ENCODE measurements at regions not wholly inside any gene's neighbourhood (a gene's known extent, or its start where the extent isn't known, plus 50 kb on each side); places are given as distances from the start of the nearest gene placed in this dataset.
A peak's percentile ranks its signal among the peaks of the same experiment; 100 is the strongest.
"Not testable (repeated sequence)": the region's sequence is repeated elsewhere in the genome, so short reads cannot be mapped to it uniquely, and the experiment has no call there.

DNA sequence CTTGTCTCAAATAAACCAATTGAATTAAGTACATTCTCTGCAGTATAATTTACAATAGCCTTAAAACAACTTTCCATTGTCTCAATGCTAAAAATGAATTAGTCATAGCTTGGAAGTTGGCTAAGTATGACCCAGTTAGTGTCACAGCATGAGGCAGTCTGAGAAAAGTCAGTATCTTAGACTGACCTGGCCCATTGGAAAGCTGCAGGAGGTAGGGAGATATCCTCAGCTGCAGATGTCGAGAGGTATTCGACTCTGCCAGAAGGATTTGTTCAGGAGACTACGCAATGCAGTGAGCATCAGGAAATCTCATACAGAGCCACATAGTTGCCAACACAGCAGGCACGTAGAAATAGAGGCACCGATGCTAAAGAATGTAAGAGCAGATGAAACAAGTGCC, 350.9 kb upstream of the NRSN1 start:
- TF ChIP-seq, protein P1, sequence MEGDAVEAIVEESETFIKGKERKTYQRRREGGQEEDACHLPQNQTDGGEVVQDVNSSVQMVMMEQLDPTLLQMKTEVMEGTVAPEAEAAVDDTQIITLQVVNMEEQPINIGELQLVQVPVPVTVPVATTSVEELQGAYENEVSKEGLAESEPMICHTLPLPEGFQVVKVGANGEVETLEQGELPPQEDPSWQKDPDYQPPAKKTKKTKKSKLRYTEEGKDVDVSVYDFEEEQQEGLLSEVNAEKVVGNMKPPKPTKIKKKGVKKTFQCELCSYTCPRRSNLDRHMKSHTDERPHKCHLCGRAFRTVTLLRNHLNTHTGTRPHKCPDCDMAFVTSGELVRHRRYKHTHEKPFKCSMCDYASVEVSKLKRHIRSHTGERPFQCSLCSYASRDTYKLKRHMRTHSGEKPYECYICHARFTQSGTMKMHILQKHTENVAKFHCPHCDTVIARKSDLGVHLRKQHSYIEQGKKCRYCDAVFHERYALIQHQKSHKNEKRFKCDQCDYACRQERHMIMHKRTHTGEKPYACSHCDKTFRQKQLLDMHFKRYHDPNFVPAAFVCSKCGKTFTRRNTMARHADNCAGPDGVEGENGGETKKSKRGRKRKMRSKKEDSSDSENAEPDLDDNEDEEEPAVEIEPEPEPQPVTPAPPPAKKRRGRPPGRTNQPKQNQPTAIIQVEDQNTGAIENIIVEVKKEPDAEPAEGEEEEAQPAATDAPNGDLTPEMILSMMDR (IDR thresholded peaks at IDR 0.05; ENCODE audit: low read depth, low read length, missing control alignments) = no peak
- in situ Hi-C loops (cut with HindIII; ENCODE audit: low pct_ligation_motif_present, low sequenced_read_pairs) = no loop called here

DNA sequence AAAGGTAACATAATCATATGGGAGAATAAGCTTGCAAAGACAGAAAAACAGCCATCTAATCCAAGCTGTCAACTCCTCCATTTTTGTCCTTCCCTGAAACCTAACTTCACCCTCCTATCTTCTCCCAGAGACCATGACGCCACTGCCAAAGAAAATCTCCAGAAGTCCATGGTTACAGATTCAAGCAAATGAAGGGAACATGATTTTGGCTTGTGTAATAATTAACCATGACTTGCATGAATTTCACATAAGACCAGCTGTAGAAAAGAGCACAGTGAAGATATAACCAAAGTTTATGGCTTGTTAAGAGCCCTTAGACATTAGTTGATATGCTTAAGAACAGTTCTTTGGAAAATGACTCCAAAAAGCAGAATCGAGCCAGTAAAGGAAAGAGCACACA, 342.1 kb upstream of the NRSN1 start:
- DNase-seq = no peak
- no peak overlapping the region for H3K4me3 ChIP-seq (ENCODE audit: low read depth, low read length)
- TF ChIP-seq, protein P1 (IDR thresholded peaks at IDR 0.05; ENCODE audit: low read depth, low read length, missing control alignments) = no peak
- in situ Hi-C loops (cut with HindIII; ENCODE audit: low pct_ligation_motif_present, low sequenced_read_pairs) = no loop called here
- no peak overlapping the region for H3K27ac ChIP-seq
- no peaks in the 10 kb centered on the region for H3K36me3 ChIP-seq (replicated peaks)
- H3K27me3 ChIP-seq (replicated peaks) = no peaks in the 10 kb centered on the region

More for the DNA sequence above, 350.9 kb upstream of the NRSN1 start:
- H3K27me3 ChIP-seq (replicated peaks) = no peaks in the 10 kb centered on the region
- H3K36me3 ChIP-seq (replicated peaks) = no peaks in the 10 kb centered on the region
- H3K27ac ChIP-seq = no peak overlapping the region
- DNase-seq = peak; percentile 2
- H3K4me3 ChIP-seq (ENCODE audit: low read depth, low read length) = no peak overlapping the region

DNA sequence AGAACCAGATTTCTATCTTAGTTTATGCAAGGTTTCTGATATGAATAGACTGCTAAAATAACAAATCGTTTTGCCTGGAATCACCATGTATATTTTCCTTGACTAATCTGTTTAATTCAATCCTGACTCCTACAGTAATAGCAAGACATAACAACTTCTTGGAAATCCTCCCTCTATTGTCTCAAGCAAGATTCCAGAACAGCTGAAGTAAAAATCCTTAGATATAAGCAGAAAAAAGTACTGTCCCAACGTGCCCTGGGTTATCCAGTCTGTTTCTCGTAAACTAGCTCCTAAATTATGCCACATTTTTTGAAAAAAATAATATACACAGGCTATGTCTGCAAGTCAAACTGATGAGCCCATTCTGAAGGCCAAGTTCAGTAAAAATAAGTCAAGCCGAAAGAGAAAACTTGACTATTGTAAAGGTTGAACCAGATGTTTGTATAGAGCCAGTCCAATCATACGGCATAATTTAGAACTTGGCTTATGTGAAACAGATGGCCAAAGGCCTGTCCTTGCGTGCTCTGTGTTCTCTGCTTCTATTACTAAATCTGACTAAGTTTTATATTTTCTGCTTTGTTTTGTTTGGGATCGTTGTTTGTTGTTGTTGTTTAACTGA, 341.6 kb upstream of the NRSN1 start:
- no peak for DNase-seq
- Histone ChIP-seq H3K27me3 (replicated peaks) (no peaks in the 10 kb centered on the region), H3K4me3 (ENCODE audit: low read depth, low read length) (no peak overlapping the region), H3K27ac (no peak overlapping the region), H3K36me3 (replicated peaks) (no peaks in the 10 kb centered on the region)
- TF ChIP-seq, protein P1 (IDR thresholded peaks at IDR 0.05; ENCODE audit: low read depth, low read length, missing control alignments) = no peak
- in situ Hi-C loops (cut with HindIII; ENCODE audit: low pct_ligation_motif_present, low sequenced_read_pairs) = no loop called here

DNA sequence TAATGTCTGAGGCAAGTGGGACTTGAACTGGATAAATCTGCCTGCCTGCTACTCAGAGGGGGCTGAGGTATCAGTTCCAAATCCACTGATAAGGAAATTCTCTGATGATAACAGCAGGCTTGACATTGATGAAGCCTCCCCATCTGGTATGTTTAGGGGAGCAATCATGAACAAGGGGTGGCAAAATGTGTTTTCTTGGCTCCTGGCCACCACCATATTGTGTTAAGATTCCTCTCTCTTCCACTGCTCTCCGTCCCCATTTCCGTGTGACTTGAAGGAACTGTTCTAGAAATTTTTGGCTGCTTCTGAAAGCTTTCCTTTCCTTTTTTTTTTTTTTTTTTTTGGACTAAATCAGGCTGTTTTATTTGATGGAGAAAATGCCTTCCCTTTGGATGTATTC, 335.3 kb upstream of the NRSN1 start:
- TF ChIP-seq, protein P1 (IDR thresholded peaks at IDR 0.05; ENCODE audit: low read depth, low read length, missing control alignments) = no peak
- Histone ChIP-seq H3K27me3 (replicated peaks) (no peaks in the 10 kb centered on the region), H3K36me3 (replicated peaks) (no peaks in the 10 kb centered on the region), H3K27ac (no peak overlapping the region), H3K4me3 (ENCODE audit: low read depth, low read length) (no peak overlapping the region)
- in situ Hi-C loops (cut with HindIII; ENCODE audit: low pct_ligation_motif_present, low sequenced_read_pairs) = no loop called here
- DNase-seq = no peak

DNA sequence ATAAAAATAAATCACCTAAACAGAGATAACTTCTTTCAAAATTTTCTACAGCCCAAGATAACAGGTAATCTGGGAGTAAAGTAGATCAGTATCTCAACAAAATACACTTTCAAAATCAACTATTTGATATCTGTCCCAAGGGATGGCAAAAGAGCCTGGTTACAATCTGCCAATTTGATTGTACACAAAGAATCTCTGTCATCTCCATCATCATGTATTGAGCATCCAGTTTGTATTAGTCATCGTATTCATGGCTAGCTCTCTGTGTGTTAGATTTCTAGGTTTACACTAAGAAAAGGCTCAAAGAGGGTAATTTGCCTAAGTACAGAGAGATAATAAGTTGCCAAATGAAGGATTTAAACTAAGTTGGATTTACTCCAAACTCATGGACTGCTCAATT, 329.0 kb upstream of the NRSN1 start:
- TF ChIP-seq, protein P1 (IDR thresholded peaks at IDR 0.05; ENCODE audit: low read depth, low read length, missing control alignments) = no peak
- DNase-seq = no peak
- H3K4me3 ChIP-seq (ENCODE audit: low read depth, low read length) = no peak overlapping the region
- in situ Hi-C loops (cut with HindIII; ENCODE audit: low pct_ligation_motif_present, low sequenced_read_pairs) = no loop called here
- no peak overlapping the region for H3K27ac ChIP-seq
- no peaks in the 10 kb centered on the region for H3K27me3 ChIP-seq (replicated peaks)
- no peaks in the 10 kb centered on the region for H3K36me3 ChIP-seq (replicated peaks)

DNA sequence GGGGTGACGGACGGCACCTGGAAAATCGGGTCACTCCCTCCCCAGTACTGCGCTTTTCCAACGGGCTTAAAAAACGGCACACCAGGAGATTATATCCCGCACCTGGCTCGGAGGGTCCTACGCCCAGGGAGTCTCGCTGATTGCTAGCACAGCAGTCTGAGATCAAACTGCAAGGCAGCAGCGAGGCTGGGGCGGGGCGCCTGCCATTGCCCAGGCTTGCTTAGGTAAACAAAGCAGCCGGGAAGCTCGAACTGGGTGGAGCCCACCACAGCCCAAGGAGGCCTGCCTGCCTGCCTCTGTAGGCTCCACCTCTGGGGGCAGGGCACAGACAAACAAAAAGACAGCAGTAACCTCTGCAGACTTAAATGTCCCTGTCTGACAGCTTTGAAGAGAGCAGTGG, 321.7 kb upstream of the NRSN1 start:
- in situ Hi-C loops (cut with HindIII; ENCODE audit: low pct_ligation_motif_present, low sequenced_read_pairs); H3K27ac ChIP-seq; H3K27me3 ChIP-seq (replicated peaks); H3K36me3 ChIP-seq (replicated peaks); DNase-seq; H3K4me3 ChIP-seq (ENCODE audit: low read depth, low read length): not testable (repeated sequence)

DNA sequence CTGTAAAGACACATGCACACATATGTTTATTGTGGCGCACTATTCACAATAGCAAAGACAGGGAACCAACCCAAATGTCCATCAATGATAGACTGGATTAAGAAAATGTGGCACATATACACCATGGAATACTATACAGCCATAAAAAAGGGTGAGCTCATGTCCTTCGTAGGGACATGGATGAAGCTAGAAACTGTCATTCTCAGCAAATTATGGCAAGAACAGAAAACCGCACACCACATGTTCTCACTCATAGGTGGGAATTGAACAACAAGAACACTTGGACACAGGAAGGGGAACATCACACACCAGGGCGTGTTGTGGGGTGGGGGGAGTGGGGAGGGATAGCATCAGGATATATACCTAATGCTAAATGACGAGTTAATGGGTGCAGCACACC, 304.9 kb upstream of the NRSN1 start:
- H3K4me3 ChIP-seq (ENCODE audit: low read depth, low read length); H3K27me3 ChIP-seq (replicated peaks); in situ Hi-C loops (cut with HindIII; ENCODE audit: low pct_ligation_motif_present, low sequenced_read_pairs); H3K36me3 ChIP-seq (replicated peaks); DNase-seq; H3K27ac ChIP-seq: not testable (repeated sequence)
